Breast epithelium (tissue), 4 donors: ENCODE measurements at regions not wholly inside any gene's neighbourhood (a gene's known extent, or its start where the extent isn't known, plus 50 kb on each side); places are given as distances from the start of the nearest gene placed in this dataset.

ENCODE experiments used
- DNase-seq, 2 donors: peaks; one replicate each; pipeline ENCODE4 v3.0.0-alpha.2; 2019; ENCODE audit warnings: low spot score in 2 of 2
- H3K27ac ChIP-seq, 2 donors: fragments of 200-600 bp; sonication (generic) in 1 of 2; one replicate each; pipeline ENCODE4 v1.5.1; 2016 to 2019; ENCODE audit warnings: mild to moderate bottlenecking in 1 of 2
- H3K27me3 ChIP-seq, 2 donors: fragments of 200-600 bp; sonication (generic) in 1 of 2; one replicate each; pipeline versions ENCODE4 v1.5.1 to v1.6.0; 2017 to 2019; ENCODE audit warnings: control low read depth in 1 of 2, mild to moderate bottlenecking in 1 of 2
- H3K36me3 ChIP-seq: fragments of 200-600 bp; one replicate; pipeline ENCODE4 v1.5.1; 2019
- H3K4me1 ChIP-seq, 2 donors: fragments of 200-600 bp; sonication (generic); one replicate each; pipeline ENCODE4 v1.5.1; 2016 to 2019; ENCODE audit warnings: control low read depth in 1 of 2
- H3K4me3 ChIP-seq, 3 donors: fragments of 200-600 bp; sonication (generic); 1 replicate in 2 of 3; 2 replicates in 1 of 3; pipeline ENCODE4 v1.5.1; 2016 to 2019; ENCODE audit warnings: mild to moderate bottlenecking in 3 of 3, moderate library complexity in 2 of 3
- H3K9me3 ChIP-seq, 2 donors: fragments of 200-600 bp; sonication (generic) in 1 of 2; one replicate each; pipeline ENCODE4 v1.5.1; 2016 to 2019; ENCODE audit warnings: control low read depth in 1 of 2
- POLR2A ChIP-seq: fragments of 450-650 bp; IDR thresholded peaks from one replicate; pipeline ENCODE4 v1.6.1; 2016; ENCODE audit warnings: antibody characterized with exemption, mild to moderate bottlenecking, moderate library complexity
- POLR2AphosphoS5 ChIP-seq, 3 donors: sonication (generic); formaldehyde crosslinking; IDR thresholded peaks; one replicate each; pipeline ENCODE4 v1.6.1; 2017; ENCODE audit warnings: antibody characterized with exemption in 3 of 3
- intact Hi-C: fragments of 100-400 bp; cut with DNase I; formaldehyde crosslinking; loops from one replicate; pipeline ENCODE4 v1.15.1; 2023; ENCODE audit warnings: low total_unique reads
- TF ChIP-seq, protein P1 (sequence below), 3 donors: fragments of 450-650 bp; IDR thresholded peaks; one replicate each; pipeline ENCODE4 v1.5.1; 2016 to 2017; ENCODE audit warnings: antibody characterized with exemption in 3 of 3, mild to moderate bottlenecking in 3 of 3, moderate library complexity in 3 of 3

DNA sequence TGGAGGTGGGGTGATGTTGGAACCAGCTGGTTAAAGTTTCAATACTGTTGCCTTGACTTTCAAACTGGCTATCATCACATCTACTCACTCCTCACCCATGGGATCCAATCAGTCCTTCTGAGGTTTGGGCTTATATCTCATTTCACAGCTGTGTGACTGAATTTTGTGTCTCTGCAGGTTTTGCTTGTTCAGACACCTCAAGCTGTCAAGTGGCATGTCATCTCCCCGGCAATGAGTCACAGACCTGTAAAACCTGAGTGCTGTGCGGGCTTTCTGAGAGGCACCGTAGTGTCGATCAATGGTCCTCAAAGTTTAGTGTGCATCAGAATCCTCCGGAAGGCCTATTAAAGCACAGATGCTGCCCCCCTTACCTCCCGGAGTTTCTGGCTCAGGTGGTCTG, 86.4 kb upstream of the RORA start:
- TF ChIP-seq POLR2AphosphoS5 (IDR thresholded peaks at IDR 0.05) = no peak
- no peaks in the 10 kb centered on the region for H3K4me1 ChIP-seq
- no peaks in the 10 kb centered on the region for H3K36me3 ChIP-seq
- intact Hi-C loops = no loop called here
- H3K27ac ChIP-seq = no peak overlapping the region
- no peaks in the 10 kb centered on the region for H3K27me3 ChIP-seq
- H3K4me3 ChIP-seq = no peak overlapping the region
- DNase-seq = no peak
- H3K9me3 ChIP-seq = no peaks in the 10 kb centered on the region

DNA sequence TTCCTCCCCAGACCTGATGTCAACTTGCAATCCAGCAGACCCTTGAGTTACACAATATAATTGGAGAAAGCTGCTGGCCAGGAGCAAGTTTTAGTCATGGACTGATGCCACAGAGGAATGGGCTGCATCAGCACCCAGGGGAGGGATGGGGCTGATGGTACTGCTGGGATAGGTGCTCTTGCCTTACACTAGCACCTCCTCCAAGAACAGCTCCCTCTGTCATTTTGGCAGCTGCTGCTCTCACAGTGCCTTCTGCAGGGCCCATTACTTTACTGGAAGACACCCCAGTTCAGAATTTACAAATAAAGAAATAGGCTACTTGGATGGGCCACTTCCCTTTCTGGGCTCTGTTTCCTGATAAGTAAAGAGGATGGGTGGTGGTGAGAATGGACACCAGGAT, 85.3 kb upstream of the RORA start:
- Histone ChIP-seq H3K27ac (no peak overlapping the region), H3K27me3 (no peaks in the 10 kb centered on the region), H3K4me3 (no peak overlapping the region), H3K4me1 (no peaks in the 10 kb centered on the region), H3K36me3 (no peaks in the 10 kb centered on the region), H3K9me3 (no peaks in the 10 kb centered on the region)
- no peak for DNase-seq
- intact Hi-C loops = no loop called here
- no peak for TF ChIP-seq POLR2A
- TF ChIP-seq, protein P1, sequence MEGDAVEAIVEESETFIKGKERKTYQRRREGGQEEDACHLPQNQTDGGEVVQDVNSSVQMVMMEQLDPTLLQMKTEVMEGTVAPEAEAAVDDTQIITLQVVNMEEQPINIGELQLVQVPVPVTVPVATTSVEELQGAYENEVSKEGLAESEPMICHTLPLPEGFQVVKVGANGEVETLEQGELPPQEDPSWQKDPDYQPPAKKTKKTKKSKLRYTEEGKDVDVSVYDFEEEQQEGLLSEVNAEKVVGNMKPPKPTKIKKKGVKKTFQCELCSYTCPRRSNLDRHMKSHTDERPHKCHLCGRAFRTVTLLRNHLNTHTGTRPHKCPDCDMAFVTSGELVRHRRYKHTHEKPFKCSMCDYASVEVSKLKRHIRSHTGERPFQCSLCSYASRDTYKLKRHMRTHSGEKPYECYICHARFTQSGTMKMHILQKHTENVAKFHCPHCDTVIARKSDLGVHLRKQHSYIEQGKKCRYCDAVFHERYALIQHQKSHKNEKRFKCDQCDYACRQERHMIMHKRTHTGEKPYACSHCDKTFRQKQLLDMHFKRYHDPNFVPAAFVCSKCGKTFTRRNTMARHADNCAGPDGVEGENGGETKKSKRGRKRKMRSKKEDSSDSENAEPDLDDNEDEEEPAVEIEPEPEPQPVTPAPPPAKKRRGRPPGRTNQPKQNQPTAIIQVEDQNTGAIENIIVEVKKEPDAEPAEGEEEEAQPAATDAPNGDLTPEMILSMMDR (IDR thresholded peaks at IDR 0.05) = no peak
- no peak for TF ChIP-seq POLR2AphosphoS5 (IDR thresholded peaks at IDR 0.05)

DNA sequence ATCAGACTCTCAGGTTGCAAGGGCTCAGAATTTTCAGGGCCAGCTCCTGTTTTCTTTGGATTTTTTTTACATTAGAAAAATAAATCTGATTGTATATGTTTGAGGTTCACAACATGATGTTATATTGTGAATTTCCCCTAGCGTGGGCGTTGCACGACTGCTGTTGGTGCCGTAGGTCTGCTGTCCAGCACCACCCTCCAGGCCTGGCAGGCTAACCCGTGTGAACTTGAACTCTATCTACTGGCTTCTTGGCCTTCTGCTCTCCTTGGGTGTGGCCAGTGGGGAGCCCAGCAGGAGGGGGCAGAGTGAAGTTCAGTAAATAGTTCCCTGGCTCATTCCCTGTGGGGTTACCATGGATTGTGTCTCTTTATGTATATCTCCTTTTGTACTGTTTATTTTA, 80.5 kb upstream of the RORA start:
- intact Hi-C loops = no loop called here
- TF ChIP-seq POLR2AphosphoS5 (IDR thresholded peaks at IDR 0.05) (no peak), POLR2A (no peak)
- TF ChIP-seq, protein P1 (IDR thresholded peaks at IDR 0.05) = no peak
- no peaks in the 10 kb centered on the region for H3K9me3 ChIP-seq
- H3K4me1 ChIP-seq = no peaks in the 10 kb centered on the region
- H3K27me3 ChIP-seq = no peaks in the 10 kb centered on the region
- no peak overlapping the region for H3K27ac ChIP-seq
- DNase-seq = no peak
- no peaks in the 10 kb centered on the region for H3K36me3 ChIP-seq
- H3K4me3 ChIP-seq = no peak overlapping the region

DNA sequence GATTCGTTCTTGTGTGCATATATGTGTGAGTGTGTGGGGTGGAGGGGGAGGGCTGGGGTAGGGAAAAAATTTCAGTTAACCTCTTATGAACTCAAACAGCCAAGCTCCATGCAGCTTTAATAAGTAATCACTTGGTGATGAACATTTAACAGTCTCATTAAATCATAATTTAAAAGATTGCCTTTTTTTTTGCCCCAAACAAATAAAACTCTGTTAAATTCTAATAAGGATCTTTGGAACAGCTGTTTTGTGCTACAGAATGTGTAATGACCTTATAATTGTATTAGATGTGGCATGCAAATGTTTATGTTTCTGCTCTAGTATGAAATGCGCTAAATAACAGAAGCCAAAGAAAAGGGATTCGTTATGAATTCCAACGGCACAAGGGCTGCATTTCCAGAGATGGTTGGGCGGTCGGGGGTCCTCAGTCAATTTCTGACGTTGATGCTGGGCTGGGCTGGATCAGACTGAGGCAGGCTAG, 80.0 kb upstream of the RORA start:
- H3K4me3 ChIP-seq = no peak overlapping the region
- intact Hi-C loops = no loop called here
- no peaks in the 10 kb centered on the region for H3K36me3 ChIP-seq
- DNase-seq = no peak
- no peaks in the 10 kb centered on the region for H3K9me3 ChIP-seq
- TF ChIP-seq POLR2A (no peak), POLR2AphosphoS5 (IDR thresholded peaks at IDR 0.05) (no peak)
- TF ChIP-seq, protein P1 (IDR thresholded peaks at IDR 0.05) = no peak
- H3K27me3 ChIP-seq = no peaks in the 10 kb centered on the region
- H3K4me1 ChIP-seq = no peaks in the 10 kb centered on the region
- no peak overlapping the region for H3K27ac ChIP-seq

DNA sequence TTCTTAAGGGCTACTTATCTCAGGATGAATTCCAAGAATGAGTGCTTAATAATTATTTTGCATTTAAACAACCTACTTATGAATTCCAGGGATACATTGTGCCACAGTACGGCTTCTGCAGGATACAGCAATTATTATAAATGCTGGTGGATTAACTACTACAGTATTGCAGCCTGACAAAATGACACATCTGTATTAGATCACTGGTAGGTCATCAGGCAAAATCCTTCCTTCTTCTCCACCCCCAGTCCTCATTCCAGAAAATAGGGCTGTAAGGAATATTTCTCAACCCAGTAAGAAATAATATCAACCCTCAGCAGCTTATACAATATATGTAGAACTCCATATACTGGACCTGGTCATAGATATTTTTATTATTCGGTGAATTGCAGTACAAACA, 79.3 kb upstream of the RORA start:
- Histone ChIP-seq H3K4me1 (no peaks in the 10 kb centered on the region), H3K27ac (no peak overlapping the region), H3K36me3 (no peaks in the 10 kb centered on the region), H3K4me3 (no peak overlapping the region), H3K27me3 (no peaks in the 10 kb centered on the region), H3K9me3 (no peaks in the 10 kb centered on the region)
- intact Hi-C loops = no loop called here
- TF ChIP-seq POLR2A = no peak
- TF ChIP-seq, protein P1 (IDR thresholded peaks at IDR 0.05) = no peak
- no peak for TF ChIP-seq POLR2AphosphoS5 (IDR thresholded peaks at IDR 0.05)
- DNase-seq = no peak

DNA sequence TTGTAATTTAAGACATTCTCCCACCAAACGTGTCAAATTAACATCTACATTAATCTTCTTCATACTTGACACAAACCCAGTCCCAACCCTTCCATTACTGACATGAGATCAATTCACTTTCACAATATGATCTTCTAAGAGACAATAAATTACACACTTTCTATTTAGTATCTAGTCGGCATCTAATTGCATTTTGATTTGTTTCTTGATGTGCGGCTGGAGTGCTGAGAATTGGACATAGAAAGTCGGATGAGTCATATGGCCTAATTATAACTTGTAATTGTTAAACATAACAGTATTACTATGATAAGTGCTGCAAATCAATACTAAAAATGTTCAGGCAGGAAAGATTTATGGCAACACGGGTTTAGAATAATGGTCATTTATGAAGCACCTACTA, 78.4 kb upstream of the RORA start:
- DNase-seq = no peak
- TF ChIP-seq POLR2AphosphoS5 (IDR thresholded peaks at IDR 0.05) (no peak), POLR2A (no peak)
- TF ChIP-seq, protein P1 (IDR thresholded peaks at IDR 0.05) = no peak
- intact Hi-C loops = no loop called here
- H3K36me3 ChIP-seq = no peaks in the 10 kb centered on the region
- H3K27ac ChIP-seq = no peak overlapping the region
- H3K4me1 ChIP-seq = no peaks in the 10 kb centered on the region
- H3K9me3 ChIP-seq = no peaks in the 10 kb centered on the region
- no peak overlapping the region for H3K4me3 ChIP-seq
- H3K27me3 ChIP-seq = no peaks in the 10 kb centered on the region
